OCI-LY1 (cell line): ENCODE measurements at regions not wholly inside any gene's neighbourhood (a gene's known extent, or its start where the extent isn't known, plus 50 kb on each side); places are given as distances from the start of the nearest gene placed in this dataset.

Experiments used
- H2AFZ ChIP-seq: fragments of 200-600 bp; sonication (generic), shearing (Covaris generic); 2 replicates; pipeline ENCODE4 v1.6.0; 2014; ENCODE audit warnings: antibody characterized with exemption, mild to moderate bottlenecking, low read length
- H3F3A ChIP-seq: fragments of 200-600 bp; sonication (generic), shearing (Covaris generic); 2 replicates; pipeline ENCODE4 v1.6.0; 2014; ENCODE audit warnings: mild to moderate bottlenecking, antibody characterized with exemption, low read length, moderate library complexity; ENCODE audit not compliant: insufficient read depth
- H3K27ac ChIP-seq: fragments of 200-600 bp; sonication (generic); 2 replicates; pipeline ENCODE4 v1.5.1; 2014; ENCODE audit warnings: low read length, mixed run types, mild to moderate bottlenecking, low read depth; ENCODE audit not compliant: poor library complexity, severe bottlenecking
- H3K27me3 ChIP-seq: fragments of 200-600 bp; sonication (generic); 2 replicates; pipeline ENCODE4 v1.6.0; 2014; ENCODE audit warnings: antibody characterized with exemption, mild to moderate bottlenecking, low read length, moderate library complexity; ENCODE audit not compliant: insufficient read depth
- H3K36me3 ChIP-seq: fragments of 200-600 bp; sonication (generic); 2 replicates; pipeline ENCODE4 v1.6.1; 2014; ENCODE audit warnings: mild to moderate bottlenecking, antibody characterized with exemption, low read length, moderate library complexity, mixed read lengths; ENCODE audit not compliant: insufficient read depth
- H3K4me1 ChIP-seq: fragments of 200-600 bp; sonication (generic); 2 replicates; pipeline ENCODE4 v1.5.1; 2014; ENCODE audit warnings: mild to moderate bottlenecking, low read length, moderate library complexity; ENCODE audit not compliant: insufficient read depth, severe bottlenecking
- H3K4me2 ChIP-seq: fragments of 200-600 bp; sonication (generic), shearing (Covaris generic); 2 replicates; pipeline ENCODE4 v1.6.1; 2014; ENCODE audit warnings: low read length
- H3K4me3 ChIP-seq: fragments of 200-600 bp; sonication (generic); 2 replicates; pipeline ENCODE4 v1.5.1; 2014; ENCODE audit warnings: low read length, low read depth, mild to moderate bottlenecking, mixed read lengths; ENCODE audit not compliant: poor library complexity, severe bottlenecking
- H3K79me2 ChIP-seq: fragments of 200-600 bp; shearing (Covaris generic); 2 replicates; pipeline ENCODE4 v1.6.1; 2016; ENCODE audit warnings: mixed run types, low read length, mixed read lengths; ENCODE audit not compliant: insufficient read depth
- H3K9ac ChIP-seq: fragments of 200-600 bp; sonication (generic), shearing (Covaris generic); 2 replicates; pipeline ENCODE4 v1.6.1; 2014; ENCODE audit warnings: mild to moderate bottlenecking, low read length, mixed read lengths
- H3K9me2 ChIP-seq: fragments of 200-600 bp; sonication (generic), shearing (Covaris generic); 2 replicates; pipeline ENCODE4 v1.6.1; 2014; ENCODE audit warnings: low read depth, mild to moderate bottlenecking, low read length, mixed read lengths
- H3K9me3 ChIP-seq: fragments of 200-600 bp; shearing (Covaris generic); 2 replicates; pipeline ENCODE4 v1.6.1; 2014; ENCODE audit warnings: low read length, mixed read lengths
- H4K20me1 ChIP-seq: fragments of 200-600 bp; sonication (generic), shearing (Covaris generic); 2 replicates; pipeline ENCODE4 v1.6.0; 2016; ENCODE audit warnings: mild to moderate bottlenecking, low read length; ENCODE audit not compliant: insufficient read depth
- EZH2 ChIP-seq: fragments of 200-600 bp; sonication (generic), shearing (Covaris generic); IDR thresholded peaks from 2 replicates; pipeline ENCODE4 v1.8.0; 2017; ENCODE audit warnings: borderline replicate concordance, mixed run types, mild to moderate bottlenecking, antibody characterized with exemption, low read length, moderate library complexity, mixed read lengths
- TF ChIP-seq, protein P1 (sequence below): fragments of 200-600 bp; sonication (generic), shearing (Covaris generic); IDR thresholded peaks from 2 replicates; pipeline ENCODE4 v1.5.1; 2017; ENCODE audit warnings: mild to moderate bottlenecking, antibody characterized with exemption, low read length, moderate library complexity, mixed read lengths

- Histone ChIP-seq H3F3A (no peaks in the 10 kb centered on the region), H3K4me1 (no peaks in the 10 kb centered on the region), H3K27ac (no peak overlapping the region), H3K4me3 (no peak overlapping the region), H4K20me1 (no peaks in the 10 kb centered on the region), H3K9me2 (no peaks in the 10 kb centered on the region), H3K36me3 (no peaks in the 10 kb centered on the region), H3K27me3 (no peaks in the 10 kb centered on the region), H3K4me2 (no peak overlapping the region), H3K9me3 (no peaks in the 10 kb centered on the region), H2AFZ (no peak overlapping the region), H3K9ac (no peak overlapping the region), H3K79me2 (no peaks in the 10 kb centered on the region)
- TF ChIP-seq EZH2 = no peak
- TF ChIP-seq, protein P1, sequence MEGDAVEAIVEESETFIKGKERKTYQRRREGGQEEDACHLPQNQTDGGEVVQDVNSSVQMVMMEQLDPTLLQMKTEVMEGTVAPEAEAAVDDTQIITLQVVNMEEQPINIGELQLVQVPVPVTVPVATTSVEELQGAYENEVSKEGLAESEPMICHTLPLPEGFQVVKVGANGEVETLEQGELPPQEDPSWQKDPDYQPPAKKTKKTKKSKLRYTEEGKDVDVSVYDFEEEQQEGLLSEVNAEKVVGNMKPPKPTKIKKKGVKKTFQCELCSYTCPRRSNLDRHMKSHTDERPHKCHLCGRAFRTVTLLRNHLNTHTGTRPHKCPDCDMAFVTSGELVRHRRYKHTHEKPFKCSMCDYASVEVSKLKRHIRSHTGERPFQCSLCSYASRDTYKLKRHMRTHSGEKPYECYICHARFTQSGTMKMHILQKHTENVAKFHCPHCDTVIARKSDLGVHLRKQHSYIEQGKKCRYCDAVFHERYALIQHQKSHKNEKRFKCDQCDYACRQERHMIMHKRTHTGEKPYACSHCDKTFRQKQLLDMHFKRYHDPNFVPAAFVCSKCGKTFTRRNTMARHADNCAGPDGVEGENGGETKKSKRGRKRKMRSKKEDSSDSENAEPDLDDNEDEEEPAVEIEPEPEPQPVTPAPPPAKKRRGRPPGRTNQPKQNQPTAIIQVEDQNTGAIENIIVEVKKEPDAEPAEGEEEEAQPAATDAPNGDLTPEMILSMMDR = no peak
Observed at GRCh38 chr7:12517451-12517850, 53.1 kb upstream of the SCIN start.

- Histone ChIP-seq H3K9ac (no peak overlapping the region), H3F3A (no peaks in the 10 kb centered on the region), H4K20me1 (no peaks in the 10 kb centered on the region), H3K79me2 (no peaks in the 10 kb centered on the region), H3K9me2 (no peaks in the 10 kb centered on the region), H3K4me1 (no peaks in the 10 kb centered on the region), H2AFZ (no peak overlapping the region), H3K27ac (no peak overlapping the region), H3K9me3 (no peaks in the 10 kb centered on the region), H3K36me3 (no peaks in the 10 kb centered on the region), H3K27me3 (no peaks in the 10 kb centered on the region), H3K4me2 (no peak overlapping the region), H3K4me3 (no peak overlapping the region)
- TF ChIP-seq, protein P1 = peak; percentile 59
- TF ChIP-seq EZH2 = no peak
Observed at GRCh38 chr7:12518920-12519681, 51.4 kb upstream of the SCIN start.

DNA sequence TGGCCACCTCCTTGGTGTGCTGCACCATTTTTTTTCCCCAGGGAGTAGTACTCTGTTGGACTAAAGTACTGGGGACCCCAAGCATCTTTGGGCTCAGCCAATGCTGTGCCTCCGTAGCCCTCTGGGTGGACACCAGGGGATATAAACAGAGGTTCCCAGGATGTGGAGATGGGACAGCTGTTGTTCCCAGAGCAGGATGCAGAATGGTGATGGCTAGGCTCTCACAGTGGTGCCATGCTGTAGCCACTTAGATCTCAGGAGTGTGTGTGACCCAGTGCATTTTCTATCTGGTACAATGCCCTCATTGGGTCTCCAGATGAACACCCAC, 50.9 kb upstream of the SCIN start:
- H2AFZ ChIP-seq = no peak overlapping the region
- H3K9me2 ChIP-seq = no peaks in the 10 kb centered on the region
- H3K4me2 ChIP-seq = no peak overlapping the region
- H3K4me1 ChIP-seq = no peaks in the 10 kb centered on the region
- no peaks in the 10 kb centered on the region for H4K20me1 ChIP-seq
- H3K27me3 ChIP-seq = no peaks in the 10 kb centered on the region
- no peak for TF ChIP-seq EZH2
- no peak overlapping the region for H3K4me3 ChIP-seq
- H3K79me2 ChIP-seq = no peaks in the 10 kb centered on the region
- no peaks in the 10 kb centered on the region for H3F3A ChIP-seq
- no peak overlapping the region for H3K27ac ChIP-seq
- H3K9ac ChIP-seq = no peak overlapping the region
- no peaks in the 10 kb centered on the region for H3K9me3 ChIP-seq
- H3K36me3 ChIP-seq = no peaks in the 10 kb centered on the region
